ENCODE measurements at regions not wholly inside any gene's neighbourhood (a gene's known extent, or its start where the extent isn't known, plus 50 kb on each side); places are given as distances from the start of the nearest gene placed in this dataset.

GRCh38 chr9:87827341-87827740 is 55.3 kb upstream of the SPATA31E1 start:
- ChIA-PET CTCF (no interaction called here), POLR2A (no interaction called here)
- TF ChIP-seq, protein P1, sequence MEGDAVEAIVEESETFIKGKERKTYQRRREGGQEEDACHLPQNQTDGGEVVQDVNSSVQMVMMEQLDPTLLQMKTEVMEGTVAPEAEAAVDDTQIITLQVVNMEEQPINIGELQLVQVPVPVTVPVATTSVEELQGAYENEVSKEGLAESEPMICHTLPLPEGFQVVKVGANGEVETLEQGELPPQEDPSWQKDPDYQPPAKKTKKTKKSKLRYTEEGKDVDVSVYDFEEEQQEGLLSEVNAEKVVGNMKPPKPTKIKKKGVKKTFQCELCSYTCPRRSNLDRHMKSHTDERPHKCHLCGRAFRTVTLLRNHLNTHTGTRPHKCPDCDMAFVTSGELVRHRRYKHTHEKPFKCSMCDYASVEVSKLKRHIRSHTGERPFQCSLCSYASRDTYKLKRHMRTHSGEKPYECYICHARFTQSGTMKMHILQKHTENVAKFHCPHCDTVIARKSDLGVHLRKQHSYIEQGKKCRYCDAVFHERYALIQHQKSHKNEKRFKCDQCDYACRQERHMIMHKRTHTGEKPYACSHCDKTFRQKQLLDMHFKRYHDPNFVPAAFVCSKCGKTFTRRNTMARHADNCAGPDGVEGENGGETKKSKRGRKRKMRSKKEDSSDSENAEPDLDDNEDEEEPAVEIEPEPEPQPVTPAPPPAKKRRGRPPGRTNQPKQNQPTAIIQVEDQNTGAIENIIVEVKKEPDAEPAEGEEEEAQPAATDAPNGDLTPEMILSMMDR (IDR thresholded peaks at IDR 0.05; ENCODE audit: control extremely low read depth, extremely low read depth, low read depth, missing control alignments): no peak
- no peak for DNase-seq (ENCODE audit: extremely low spot score)

DNA sequence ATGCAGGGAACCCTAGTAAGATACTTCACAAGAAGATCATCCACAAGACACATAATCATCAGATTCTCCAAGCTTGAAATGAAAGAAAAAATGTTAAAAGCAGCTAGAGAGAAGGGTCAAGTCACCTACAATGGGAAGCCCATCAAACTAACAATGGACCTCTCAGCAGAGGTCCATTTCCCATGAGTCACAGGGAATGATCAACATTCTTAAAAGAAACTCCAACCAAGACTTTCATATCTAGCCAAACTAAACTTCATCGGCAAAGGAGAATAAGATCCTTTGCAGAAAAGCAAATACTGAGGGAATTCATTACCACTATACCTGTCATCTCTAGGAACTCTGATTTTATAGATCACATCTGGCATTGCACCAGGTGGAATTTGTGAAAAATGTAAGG is 52.9 kb upstream of the SPATA31E1 start:
- CTCF ChIA-PET: no interaction called here
- DNase-seq (ENCODE audit: extremely low spot score): no peak
- POLR2A ChIA-PET: no interaction called here
- TF ChIP-seq, protein P1 (IDR thresholded peaks at IDR 0.05; ENCODE audit: control extremely low read depth, extremely low read depth, low read depth, missing control alignments): no peak

- CTCF ChIA-PET: no interaction called here
- TF ChIP-seq, protein P1 (IDR thresholded peaks at IDR 0.05; ENCODE audit: control extremely low read depth, extremely low read depth, low read depth, missing control alignments): no peak
- DNase-seq (ENCODE audit: extremely low spot score): no peak
- POLR2A ChIA-PET: no interaction called here
Measured at GRCh38 chr9:87830446-87830845, 52.2 kb upstream of the SPATA31E1 start.

- POLR2A ChIA-PET: no interaction called here
- no peak for DNase-seq (ENCODE audit: extremely low spot score)
- CTCF ChIA-PET: no interaction called here
Measured at GRCh38 chr9:87831159-87831558, 51.5 kb upstream of the SPATA31E1 start.

More at GRCh38 chr9:87831159-87831558, 51.5 kb upstream of the SPATA31E1 start:
- TF ChIP-seq, protein P1 (IDR thresholded peaks at IDR 0.05; ENCODE audit: control extremely low read depth, extremely low read depth, low read depth, missing control alignments): no peak

Data from GM10248 (cell line).